Spleen (tissue), 11 donors: ENCODE measurements at regions not wholly inside any gene's neighbourhood (a gene's known extent, or its start where the extent isn't known, plus 50 kb on each side); places are given as distances from the start of the nearest gene placed in this dataset.

Source experiments
- DNase-seq: peaks from one replicate; pipeline ENCODE4 v3.0.0-alpha.2; 2020
- H3K27ac ChIP-seq, 8 donors: fragments of 200-600 bp; sonication (generic) in 7 of 8; 1 replicate in 4 of 8; 2 replicates in 4 of 8; pipeline versions ENCODE4 v1.5.0 to v1.8.0; 2016 to 2021; ENCODE audit warnings: inconsistent platforms in 4 of 8, mild to moderate bottlenecking in 4 of 8, moderate library complexity in 1 of 8
- H3K27me3 ChIP-seq, 7 donors: fragments of 200-600 bp; sonication (generic) in 6 of 7; replicated peaks in 1 of 7; 1 replicate in 4 of 7; 2 replicates in 3 of 7; pipeline versions ENCODE4 v1.5.0 to v1.8.0; 2016 to 2021; ENCODE audit warnings: inconsistent platforms in 3 of 7, mild to moderate bottlenecking in 1 of 7
- H3K36me3 ChIP-seq, 6 donors: fragments of 200-600 bp; sonication (generic) in 5 of 6; 1 replicate in 4 of 6; 2 replicates in 2 of 6; pipeline versions ENCODE4 v1.5.0 to v1.8.0; 2016 to 2021; ENCODE audit warnings: inconsistent platforms in 2 of 6
- H3K4me1 ChIP-seq, 6 donors: fragments of 200-600 bp; sonication (generic) in 5 of 6; 1 replicate in 3 of 6; 2 replicates in 3 of 6; pipeline versions ENCODE4 v1.5.0 to v1.8.0; 2016 to 2021; ENCODE audit warnings: inconsistent platforms in 3 of 6
- H3K4me3 ChIP-seq, 8 donors: fragments of 200-600 bp; sonication (generic) in 7 of 8; 1 replicate in 4 of 8; 2 replicates in 4 of 8; pipeline versions ENCODE4 v1.5.0 to v1.8.0; 2016 to 2021; ENCODE audit warnings: inconsistent platforms in 4 of 8, mild to moderate bottlenecking in 4 of 8, moderate library complexity in 2 of 8
- H3K9me3 ChIP-seq, 8 donors: fragments of 200-600 bp; sonication (generic) in 7 of 8; 1 replicate in 4 of 8; 2 replicates in 4 of 8; pipeline versions ENCODE4 v1.5.0 to v1.8.0; 2016 to 2021; ENCODE audit warnings: inconsistent platforms in 4 of 8
- POLR2A ChIP-seq, 3 donors: fragments of 450-650 bp; IDR thresholded peaks; one replicate each; pipeline ENCODE4 v1.5.1; 2017; ENCODE audit warnings: antibody characterized with exemption in 3 of 3, mild to moderate bottlenecking in 1 of 3
- POLR2AphosphoS5 ChIP-seq, 3 donors: sonication (generic); formaldehyde crosslinking; IDR thresholded peaks; one replicate each; pipeline ENCODE4 v1.5.1; 2017; ENCODE audit warnings: antibody characterized with exemption in 3 of 3
- WGBS, 5 donors: extraction: QIAGEN DNeasy Blood & Tissue Kit in 3 of 5; methylation state at CpG; one replicate each; pipeline versions ENCODE4 v1.1.5 to v1.1.7; 2013 to 2018; 5-methylcytosine and 5-hydroxymethylcytosine counted together
- intact Hi-C: fragments of 100-400 bp; cut with DNase I; formaldehyde crosslinking; loops from one replicate; pipeline ENCODE4 v1.15.0; 2023; ENCODE audit warnings: low total_unique reads
- TF ChIP-seq, protein P1 (sequence below), 11 experiments: fragments of 200-600 bp in 7 of 11; fragments of 450-650 bp in 4 of 11; sonication (generic) in 4 of 11; IDR thresholded peaks in 8 of 11; conservative IDR thresholded peaks in 3 of 11; 1 replicate in 7 of 11; 2 replicates in 4 of 11; pipeline versions ENCODE4 v1.4.0 to v1.8.0; 2016 to 2021; ENCODE audit warnings: antibody characterized with exemption in 11 of 11, inconsistent platforms in 4 of 11, mild to moderate bottlenecking in 1 of 11
- donor health status: healthy with polysubstance abuse.
- donor health status: DM: no; HTN: no; CAD: no; lungs with moderate emphysema.
- donor health status: DM: no; HTN: no; CAD: no.
- donor health status: Bipolar disorder and iron deficiency.
- donor health status: healthy.
- donor health status: DM: no; HTN: no; CAD: no.
- donor health status: DM: yes; HTN: yes; CAD: no.

DNA sequence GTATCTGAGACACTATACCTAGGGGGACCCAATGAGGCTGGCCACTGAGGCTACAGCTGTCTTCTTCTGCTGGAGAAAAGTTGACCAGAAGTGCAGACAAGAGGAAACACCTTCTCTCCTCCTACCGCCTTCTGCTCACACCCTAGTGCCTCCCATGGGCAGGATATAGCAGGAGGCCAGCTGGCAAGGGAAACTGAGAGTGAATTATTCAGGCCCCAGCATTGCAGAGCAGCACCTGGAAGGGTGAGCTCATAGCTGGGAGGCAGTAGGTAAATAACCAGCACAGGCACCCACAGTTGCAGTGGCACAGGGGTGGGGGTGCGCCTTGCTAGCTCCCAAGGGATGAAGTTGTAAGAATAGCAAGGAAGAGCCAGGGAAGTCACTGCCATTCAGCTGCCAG is 267.4 kb upstream of the NCAM1 start:
- TF ChIP-seq POLR2A (IDR thresholded peaks at IDR 0.05) (no peak), POLR2AphosphoS5 (IDR thresholded peaks at IDR 0.05) (no peak)
- TF ChIP-seq, protein P1, sequence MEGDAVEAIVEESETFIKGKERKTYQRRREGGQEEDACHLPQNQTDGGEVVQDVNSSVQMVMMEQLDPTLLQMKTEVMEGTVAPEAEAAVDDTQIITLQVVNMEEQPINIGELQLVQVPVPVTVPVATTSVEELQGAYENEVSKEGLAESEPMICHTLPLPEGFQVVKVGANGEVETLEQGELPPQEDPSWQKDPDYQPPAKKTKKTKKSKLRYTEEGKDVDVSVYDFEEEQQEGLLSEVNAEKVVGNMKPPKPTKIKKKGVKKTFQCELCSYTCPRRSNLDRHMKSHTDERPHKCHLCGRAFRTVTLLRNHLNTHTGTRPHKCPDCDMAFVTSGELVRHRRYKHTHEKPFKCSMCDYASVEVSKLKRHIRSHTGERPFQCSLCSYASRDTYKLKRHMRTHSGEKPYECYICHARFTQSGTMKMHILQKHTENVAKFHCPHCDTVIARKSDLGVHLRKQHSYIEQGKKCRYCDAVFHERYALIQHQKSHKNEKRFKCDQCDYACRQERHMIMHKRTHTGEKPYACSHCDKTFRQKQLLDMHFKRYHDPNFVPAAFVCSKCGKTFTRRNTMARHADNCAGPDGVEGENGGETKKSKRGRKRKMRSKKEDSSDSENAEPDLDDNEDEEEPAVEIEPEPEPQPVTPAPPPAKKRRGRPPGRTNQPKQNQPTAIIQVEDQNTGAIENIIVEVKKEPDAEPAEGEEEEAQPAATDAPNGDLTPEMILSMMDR (IDR thresholded peaks at IDR 0.05 in 8 of 11, conservative IDR thresholded peaks at IDR 0.05 in 3 of 11), result no peak
- no peaks in the 10 kb centered on the region for H3K36me3 ChIP-seq
- 73 to 90% (median 86%) methylated on average over 2 of the region's 2 CpGs for WGBS, 5 donors
- intact Hi-C loops, result no loop called here
- H3K9me3 ChIP-seq, result no peaks in the 10 kb centered on the region
- DNase-seq, result no peak
- no peak overlapping the region for H3K27ac ChIP-seq
- H3K4me3 ChIP-seq, result no peak overlapping the region
- peaks cover 0 to 12% (median 0%) of the 10 kb centered on the region in 7 donors for H3K27me3 ChIP-seq
- H3K4me1 ChIP-seq, result no peaks in the 10 kb centered on the region

DNA sequence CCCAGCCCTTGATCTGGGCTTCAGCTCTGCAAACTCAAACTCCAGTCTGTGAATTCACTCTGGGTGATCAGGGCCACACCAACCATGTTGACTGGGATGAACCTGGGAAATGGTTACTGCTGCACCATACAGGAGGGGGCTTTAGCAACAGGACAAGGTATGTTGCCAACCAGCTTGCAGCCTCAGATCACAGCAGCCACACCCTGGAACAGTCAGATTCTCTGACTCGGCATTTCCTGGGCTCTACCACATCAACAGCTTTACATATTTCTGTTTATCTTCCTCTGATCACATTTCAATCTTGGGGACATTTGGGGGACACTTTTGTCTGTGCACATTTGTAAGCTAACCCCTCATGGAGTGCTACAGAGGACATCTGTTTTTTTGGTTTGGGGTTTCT is 267.0 kb upstream of the NCAM1 start:
- intact Hi-C loops, result no loop called here
- no peak for DNase-seq
- Histone ChIP-seq H3K27me3 (peaks cover 0 to 12% (median 0%) of the 10 kb centered on the region in 7 donors), H3K36me3 (no peaks in the 10 kb centered on the region), H3K4me1 (no peaks in the 10 kb centered on the region), H3K4me3 (no peak overlapping the region), H3K27ac (no peak overlapping the region), H3K9me3 (no peaks in the 10 kb centered on the region)
- WGBS, 5 donors, result 76 to 85% (median 83%) methylated on average over 1 of the region's 1 CpG
- TF ChIP-seq, protein P1 (IDR thresholded peaks at IDR 0.05 in 8 of 11, conservative IDR thresholded peaks at IDR 0.05 in 3 of 11), result no peak
- no peak for TF ChIP-seq POLR2A (IDR thresholded peaks at IDR 0.05)
- no peak for TF ChIP-seq POLR2AphosphoS5 (IDR thresholded peaks at IDR 0.05)

DNA sequence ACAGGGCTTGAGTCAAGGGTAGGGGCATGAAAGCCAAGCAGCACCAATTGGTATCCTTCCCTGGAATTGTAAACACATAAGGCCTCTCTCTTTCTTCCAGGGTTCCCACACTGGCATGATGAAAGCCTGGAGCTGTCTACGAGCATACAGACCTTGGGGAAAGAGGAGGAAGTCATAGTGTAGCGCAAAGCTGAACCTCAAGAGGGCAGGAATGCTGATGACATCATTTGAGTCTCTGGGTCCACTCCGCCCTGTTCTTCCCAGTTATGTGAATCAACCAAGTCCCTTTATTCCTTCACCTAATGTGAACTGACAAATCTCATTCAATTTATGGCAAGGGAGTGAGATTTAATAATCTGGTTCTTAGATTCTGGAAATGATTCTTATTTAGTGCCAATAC is 266.4 kb upstream of the NCAM1 start:
- DNase-seq, result no peak
- Histone ChIP-seq H3K4me3 (no peak overlapping the region), H3K9me3 (no peaks in the 10 kb centered on the region), H3K4me1 (no peaks in the 10 kb centered on the region), H3K27me3 (peaks cover 0 to 12% (median 0%) of the 10 kb centered on the region in 7 donors), H3K27ac (no peak overlapping the region), H3K36me3 (no peaks in the 10 kb centered on the region)
- intact Hi-C loops, result no loop called here
- WGBS, 5 donors, result 58 to 79% (median 64%) methylated on average over 3 of the region's 3 CpGs
- TF ChIP-seq POLR2AphosphoS5 (IDR thresholded peaks at IDR 0.05), result no peak
- TF ChIP-seq, protein P1 (IDR thresholded peaks at IDR 0.05 in 8 of 11, conservative IDR thresholded peaks at IDR 0.05 in 3 of 11), result no peak
- no peak for TF ChIP-seq POLR2A (IDR thresholded peaks at IDR 0.05)

DNA sequence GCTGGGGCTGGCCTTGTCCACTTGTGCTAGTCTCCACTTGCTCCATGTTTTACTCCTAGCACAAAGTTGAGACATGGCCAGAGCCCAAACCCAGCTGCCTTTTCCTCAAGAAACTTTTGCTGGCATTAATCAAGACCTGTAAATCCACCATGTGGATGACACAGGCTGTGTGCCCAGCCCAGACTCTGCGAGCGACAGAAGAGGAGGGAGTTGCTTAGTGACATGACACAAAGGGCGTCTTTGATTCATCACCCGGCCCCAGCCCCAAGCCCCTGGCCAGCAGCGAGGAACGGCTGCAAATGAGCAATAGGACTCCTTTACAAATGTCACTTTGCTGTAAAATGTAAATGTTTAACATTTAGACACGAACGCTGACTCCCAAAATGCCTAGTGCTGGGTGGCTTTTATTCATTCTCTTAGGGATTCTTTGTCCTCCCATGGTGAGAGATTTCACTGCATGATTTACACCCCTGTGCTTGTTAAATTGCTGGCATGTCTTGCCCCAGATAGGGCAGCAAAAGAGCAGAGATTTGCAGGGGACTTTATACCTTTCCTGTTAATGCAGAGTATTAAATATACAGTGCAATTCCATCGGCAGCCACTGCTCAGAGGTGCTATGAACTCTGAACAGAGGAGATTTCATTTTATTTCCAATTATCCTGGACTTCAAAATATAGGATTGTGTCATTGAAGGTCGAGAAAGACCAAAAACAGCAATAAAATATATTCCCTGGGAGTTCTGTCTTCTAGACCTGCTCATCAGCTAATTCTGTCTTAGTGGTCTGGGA is 263.6 kb upstream of the NCAM1 start:
- H3K27me3 ChIP-seq, result peaks cover 0 to 12% (median 0%) of the 10 kb centered on the region in 7 donors
- TF ChIP-seq POLR2A (IDR thresholded peaks at IDR 0.05) (no peak), POLR2AphosphoS5 (IDR thresholded peaks at IDR 0.05) (no peak)
- TF ChIP-seq, protein P1 (IDR thresholded peaks at IDR 0.05 in 8 of 11, conservative IDR thresholded peaks at IDR 0.05 in 3 of 11), result no peak
- H3K4me1 ChIP-seq, result no peaks in the 10 kb centered on the region
- H3K27ac ChIP-seq, result no peak overlapping the region
- H3K9me3 ChIP-seq, result peaks cover 0 to 2% (median 0%) of the 10 kb centered on the region in 8 donors
- DNase-seq, result no peak
- no peaks in the 10 kb centered on the region for H3K36me3 ChIP-seq
- H3K4me3 ChIP-seq, result no peak overlapping the region
- WGBS, 5 donors, result 39 to 51% (median 46%) methylated on average over 10 of the region's 10 CpGs
- intact Hi-C loops, result no loop called here
